ENCODE measurements at regions not wholly inside any gene's neighbourhood (a gene's known extent, or its start where the extent isn't known, plus 50 kb on each side); places are given as distances from the start of the nearest gene placed in this dataset.

DNA sequence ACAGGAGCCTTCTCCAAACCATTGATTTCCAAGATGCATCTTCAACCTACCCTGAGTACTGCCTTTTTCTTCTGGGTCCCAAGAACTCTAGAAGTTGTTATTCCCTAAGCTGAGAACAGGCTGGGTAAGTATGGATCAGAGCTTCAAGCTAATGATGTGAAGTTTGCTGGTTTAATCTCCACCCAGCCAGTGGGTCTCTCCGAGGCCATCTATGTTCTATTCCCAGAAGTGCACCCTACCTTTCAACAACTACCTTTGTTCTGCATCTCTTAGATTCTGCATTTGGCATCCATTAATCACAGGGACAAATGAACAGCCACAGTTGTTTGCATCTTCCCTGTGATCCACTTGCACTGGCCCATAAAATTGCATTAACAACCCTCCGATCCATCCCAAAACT is 246.2 kb downstream of the HIVEP2 start:
- no peak for DNase-seq (ENCODE audit: low read depth in 2 of 2)
- TF ChIP-seq, protein P1, sequence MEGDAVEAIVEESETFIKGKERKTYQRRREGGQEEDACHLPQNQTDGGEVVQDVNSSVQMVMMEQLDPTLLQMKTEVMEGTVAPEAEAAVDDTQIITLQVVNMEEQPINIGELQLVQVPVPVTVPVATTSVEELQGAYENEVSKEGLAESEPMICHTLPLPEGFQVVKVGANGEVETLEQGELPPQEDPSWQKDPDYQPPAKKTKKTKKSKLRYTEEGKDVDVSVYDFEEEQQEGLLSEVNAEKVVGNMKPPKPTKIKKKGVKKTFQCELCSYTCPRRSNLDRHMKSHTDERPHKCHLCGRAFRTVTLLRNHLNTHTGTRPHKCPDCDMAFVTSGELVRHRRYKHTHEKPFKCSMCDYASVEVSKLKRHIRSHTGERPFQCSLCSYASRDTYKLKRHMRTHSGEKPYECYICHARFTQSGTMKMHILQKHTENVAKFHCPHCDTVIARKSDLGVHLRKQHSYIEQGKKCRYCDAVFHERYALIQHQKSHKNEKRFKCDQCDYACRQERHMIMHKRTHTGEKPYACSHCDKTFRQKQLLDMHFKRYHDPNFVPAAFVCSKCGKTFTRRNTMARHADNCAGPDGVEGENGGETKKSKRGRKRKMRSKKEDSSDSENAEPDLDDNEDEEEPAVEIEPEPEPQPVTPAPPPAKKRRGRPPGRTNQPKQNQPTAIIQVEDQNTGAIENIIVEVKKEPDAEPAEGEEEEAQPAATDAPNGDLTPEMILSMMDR (IDR thresholded peaks at IDR 0.05; ENCODE audit: low read depth, low read length) = peak; percentile 17
- H3K4me3 ChIP-seq (replicated peaks in 1 of 2; ENCODE audit: low read depth in 2 of 2, low read length in 2 of 2) = no peak overlapping the region

DNA sequence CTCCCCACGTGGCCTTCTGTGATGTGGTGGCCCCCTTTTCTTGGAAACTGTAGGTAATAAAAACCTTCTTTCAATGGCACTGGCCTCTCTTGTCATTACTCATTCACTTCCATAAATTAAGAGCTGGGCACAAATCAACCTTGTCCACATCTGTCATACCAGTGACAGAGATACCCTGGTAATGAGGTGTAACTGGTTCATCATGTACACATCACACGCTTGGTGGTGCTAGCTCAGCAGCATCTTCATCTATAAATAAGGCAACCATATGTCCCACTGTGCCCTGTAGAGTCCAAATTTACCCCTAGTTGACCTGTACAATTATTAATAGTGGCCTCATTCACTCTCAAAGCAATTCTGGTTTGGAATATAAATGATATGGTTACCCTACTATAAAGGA is 245.6 kb downstream of the HIVEP2 start:
- TF ChIP-seq, protein P1 (IDR thresholded peaks at IDR 0.05; ENCODE audit: low read depth, low read length) = no peak
- no peak for DNase-seq (ENCODE audit: low read depth in 2 of 2)
- no peak overlapping the region for H3K4me3 ChIP-seq (replicated peaks in 1 of 2; ENCODE audit: low read depth in 2 of 2, low read length in 2 of 2)

- TF ChIP-seq, protein P1 (IDR thresholded peaks at IDR 0.05; ENCODE audit: low read depth, low read length) = no peak
- H3K4me3 ChIP-seq (replicated peaks in 1 of 2; ENCODE audit: low read depth in 2 of 2, low read length in 2 of 2) = no peak overlapping the region
- DNase-seq (ENCODE audit: low read depth in 2 of 2) = no peak
Observed at GRCh38 chr6:142700032-142700431, 244.9 kb downstream of the HIVEP2 start.

GRCh38 chr6:142700671-142701312 is 244.2 kb downstream of the HIVEP2 start:
- TF ChIP-seq, protein P1 (IDR thresholded peaks at IDR 0.05; ENCODE audit: low read depth, low read length) = no peak
- DNase-seq (ENCODE audit: low read depth in 2 of 2) = no peak
- no peak overlapping the region for H3K4me3 ChIP-seq (replicated peaks in 1 of 2; ENCODE audit: low read depth in 2 of 2, low read length in 2 of 2)

All from cardiac fibroblast (primary cell).